ENCODE measurements at regions not wholly inside any gene's neighbourhood (a gene's known extent, or its start where the extent isn't known, plus 50 kb on each side); places are given as distances from the start of the nearest gene placed in this dataset.
A peak's percentile ranks its signal among the peaks of the same experiment; 100 is the strongest.

GRCh38 chr3:76954412-76954811, 85.5 kb upstream of the ROBO2 start:
- ATAC-seq, result no peak
- Histone ChIP-seq H3K9ac (ENCODE audit: insufficient read depth in 1 of 2, low read depth in 2 of 2, low read length in 2 of 2) (no peak overlapping the region), H4K20me1 (replicated peaks; ENCODE audit: control insufficient read depth, insufficient read depth, low read length) (no peaks in the 10 kb centered on the region), H3K36me3 (ENCODE audit: control insufficient read depth, insufficient read depth, low read length) (no peaks in the 10 kb centered on the region), H3K4me1 (replicated peaks in 1 of 2; ENCODE audit: control insufficient read depth in 2 of 2, insufficient read depth in 2 of 2, low read length in 2 of 2) (no peaks in the 10 kb centered on the region), H3K79me2 (ENCODE audit: control insufficient read depth, insufficient read depth, low read length) (no peaks in the 10 kb centered on the region), H3K27me3 (ENCODE audit: control insufficient read depth in 2 of 2, insufficient read depth in 2 of 2, low read length in 2 of 2) (no peaks in the 10 kb centered on the region), H3K9me3 (replicated peaks; ENCODE audit: control insufficient read depth, insufficient read depth, low read depth, low read length) (no peaks in the 10 kb centered on the region), H3K9me1 (ENCODE audit: control insufficient read depth, insufficient read depth, low read length) (no peaks in the 10 kb centered on the region), H3K4me3 (no peak overlapping the region), H2AFZ (ENCODE audit: low read depth, low read length) (no peak overlapping the region), H3K27ac (ENCODE audit: extremely low read depth, low read depth, low read length) (no peak overlapping the region), H3K4me2 (ENCODE audit: insufficient read depth, low read length) (no peak overlapping the region)
- TF ChIP-seq ZKSCAN8 (CRISPR knock-in tag; IDR thresholded peaks at IDR 0.05), result no peak
- peak; percentile 32; the same call in 1 of the 2 replicates for TF ChIP-seq MAFG (tag; conservative IDR thresholded peaks at IDR 0.05)
- no peak for TF ChIP-seq CBX2 (IDR thresholded peaks at IDR 0.05; ENCODE audit: insufficient read depth, low read length, poor library complexity, severe bottlenecking)
- TF ChIP-seq MAFF (IDR thresholded peaks at IDR 0.05; ENCODE audit: low read length), result peak; percentile 47
- peak; percentile 61; the same call in 1 of the 2 replicates for TF ChIP-seq ZNF316 (IDR thresholded peaks at IDR 0.05)
- no peak for DNase-seq (ENCODE audit: extremely low read depth in 1 of 4, low spot score in 3 of 4)
- WGBS (ENCODE audit: insufficient coverage, low coverage, missing lambda C conversion rate), result 0% methylated on average over 1 of the region's 1 CpG
- no TSS peak for BruUV-seq (replicated peaks)
- ChIA-PET CTCF (ENCODE audit: low intra/inter-chr PET ratio) (no interaction called here), POLR2A (no interaction called here)
- intact Hi-C loops (cut with micrococcal nuclease), result no loop called here
- no peak for FAIRE-seq
- in situ Hi-C loops (cut with MboI), result no loop called here

DNA sequence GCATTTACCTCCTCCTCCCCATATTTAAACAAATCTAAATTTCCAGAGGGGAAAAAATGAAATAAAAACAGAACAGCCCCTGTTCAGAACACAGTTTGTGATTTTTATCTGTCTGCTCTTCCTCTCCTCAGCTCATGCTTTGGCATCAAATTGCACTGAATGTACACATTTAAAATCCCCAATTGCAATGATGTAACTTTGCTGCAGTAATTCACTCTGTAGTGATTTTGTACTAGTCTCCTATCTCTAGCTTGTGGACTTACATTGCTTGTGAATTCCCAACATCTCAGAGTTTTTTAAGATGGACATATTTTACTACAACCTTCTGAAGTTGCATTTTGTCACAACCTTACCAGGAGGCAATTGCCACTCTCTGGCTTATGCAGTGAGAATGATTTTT, 81.6 kb upstream of the ROBO2 start:
- intact Hi-C loops (cut with micrococcal nuclease) (no loop called here), in situ Hi-C loops (cut with MboI) (no loop called here)
- ATAC-seq (no peak), FAIRE-seq (no peak), DNase-seq (ENCODE audit: extremely low read depth in 1 of 4, low spot score in 3 of 4) (no peak)
- H3K4me2 ChIP-seq (ENCODE audit: insufficient read depth, low read length), result no peak overlapping the region
- H4K20me1 ChIP-seq (replicated peaks; ENCODE audit: control insufficient read depth, insufficient read depth, low read length), result no peaks in the 10 kb centered on the region
- no peak overlapping the region for H3K4me3 ChIP-seq
- H3K9me3 ChIP-seq (replicated peaks; ENCODE audit: control insufficient read depth, insufficient read depth, low read depth, low read length), result no peaks in the 10 kb centered on the region
- no TSS peak for BruUV-seq (replicated peaks)
- no peaks in the 10 kb centered on the region for H3K79me2 ChIP-seq (ENCODE audit: control insufficient read depth, insufficient read depth, low read length)
- POLR2A ChIA-PET, result no interaction called here
- no peaks in the 10 kb centered on the region for H3K9me1 ChIP-seq (ENCODE audit: control insufficient read depth, insufficient read depth, low read length)
- H3K27me3 ChIP-seq (ENCODE audit: control insufficient read depth in 2 of 2, insufficient read depth in 2 of 2, low read length in 2 of 2), result no peaks in the 10 kb centered on the region
- no peak overlapping the region for H3K27ac ChIP-seq (ENCODE audit: extremely low read depth, low read depth, low read length)
- CTCF ChIA-PET (ENCODE audit: low intra/inter-chr PET ratio), result no interaction called here
- no peak overlapping the region for H2AFZ ChIP-seq (ENCODE audit: low read depth, low read length)
- no peaks in the 10 kb centered on the region for H3K36me3 ChIP-seq (ENCODE audit: control insufficient read depth, insufficient read depth, low read length)
- no peak overlapping the region for H3K9ac ChIP-seq (ENCODE audit: insufficient read depth in 1 of 2, low read depth in 2 of 2, low read length in 2 of 2)
- no peaks in the 10 kb centered on the region for H3K4me1 ChIP-seq (replicated peaks in 1 of 2; ENCODE audit: control insufficient read depth in 2 of 2, insufficient read depth in 2 of 2, low read length in 2 of 2)
- TF ChIP-seq ZNF239 (CRISPR knock-in tag; IDR thresholded peaks at IDR 0.05) (no peak), RREB1 (CRISPR knock-in tag; IDR thresholded peaks at IDR 0.05) (no peak), ZBTB1 (CRISPR knock-in tag; IDR thresholded peaks at IDR 0.05; ENCODE audit: borderline replicate concordance, low read depth) (no peak), PRMT5 (CRISPR knock-in tag; IDR thresholded peaks at IDR 0.05) (no peak), ZNF175 (CRISPR knock-in tag; IDR thresholded peaks at IDR 0.05; ENCODE audit: low read depth) (no peak)
- TF ChIP-seq, protein P1, sequence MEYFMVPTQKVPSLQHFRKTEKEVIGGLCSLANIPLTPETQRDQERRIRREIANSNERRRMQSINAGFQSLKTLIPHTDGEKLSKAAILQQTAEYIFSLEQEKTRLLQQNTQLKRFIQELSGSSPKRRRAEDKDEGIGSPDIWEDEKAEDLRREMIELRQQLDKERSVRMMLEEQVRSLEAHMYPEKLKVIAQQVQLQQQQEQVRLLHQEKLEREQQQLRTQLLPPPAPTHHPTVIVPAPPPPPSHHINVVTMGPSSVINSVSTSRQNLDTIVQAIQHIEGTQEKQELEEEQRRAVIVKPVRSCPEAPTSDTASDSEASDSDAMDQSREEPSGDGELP (CRISPR knock-in tag; IDR thresholded peaks at IDR 0.05; ENCODE audit: borderline replicate concordance), result no peak

All from K562 (cell line).